HG03108 (cell line): ENCODE measurements at regions not wholly inside any gene's neighbourhood (a gene's known extent, or its start where the extent isn't known, plus 50 kb on each side); places are given as distances from the start of the nearest gene placed in this dataset.

Source experiments
- ATAC-seq: cut with Tn5 transposase; IDR thresholded peaks from one replicate; pipeline ENCODE4 v1.9.1; 2021; ENCODE audit warnings: moderate library complexity; ENCODE audit not compliant: unreplicated experiment

DNA sequence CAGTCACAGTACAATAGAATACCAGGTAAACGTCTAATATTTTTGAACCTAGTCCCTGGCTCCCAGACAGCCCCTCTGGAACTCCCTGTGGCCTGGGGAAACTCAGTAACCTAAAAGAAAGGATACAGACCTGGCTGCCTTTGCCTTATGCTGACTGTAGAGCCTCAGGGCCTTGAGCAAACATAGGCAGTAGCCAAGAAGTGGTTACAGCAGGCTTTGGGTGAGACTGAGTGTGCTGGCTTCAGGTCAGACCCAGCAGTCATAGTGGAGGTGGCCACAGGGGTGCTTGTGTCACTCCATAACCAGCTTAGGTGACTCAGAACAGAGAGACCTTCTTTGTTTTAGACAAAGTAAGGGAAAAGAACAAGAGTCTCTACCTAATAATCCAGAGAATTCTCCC lies 141.8 kb upstream of the PRDX4 start:
- no peak for ATAC-seq

DNA sequence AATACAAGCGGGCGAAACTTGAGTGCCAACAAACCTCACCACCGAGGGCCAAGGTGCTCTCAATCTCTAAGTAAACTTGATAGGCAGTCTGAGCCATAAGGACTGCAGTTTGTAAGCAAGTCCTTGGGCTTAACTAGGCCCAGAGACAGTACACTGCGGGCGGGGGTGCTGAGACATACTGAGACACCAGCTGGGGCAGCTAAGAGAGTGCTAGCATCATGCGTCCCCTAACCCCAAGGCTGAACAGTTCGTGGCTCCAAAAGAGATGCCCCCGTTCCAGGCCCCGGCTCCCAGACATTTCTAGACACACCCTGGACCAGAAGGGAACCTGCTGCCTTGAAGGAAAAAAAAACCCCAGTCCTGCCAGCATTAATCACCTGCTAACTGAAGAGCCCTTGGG lies 126.8 kb upstream of the PRDX4 start:
- no peak for ATAC-seq

DNA sequence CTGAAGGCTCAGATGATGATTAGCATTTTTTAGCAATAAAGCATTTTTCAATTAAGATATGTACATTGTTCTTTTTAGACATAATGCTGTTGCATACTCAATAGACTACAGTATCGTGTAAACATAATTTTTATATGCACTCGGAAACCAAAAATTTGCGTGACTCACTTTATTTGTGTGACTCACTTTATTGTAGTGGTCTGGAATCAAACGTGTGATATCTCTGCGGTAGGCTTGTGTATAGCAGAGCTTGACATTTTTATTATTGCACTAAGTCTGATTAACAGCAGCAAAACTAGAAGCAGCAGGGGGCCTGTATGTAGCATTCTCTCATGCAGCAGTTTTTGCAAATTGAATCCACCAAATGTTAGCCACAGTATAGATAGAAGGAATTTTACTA lies 119.1 kb upstream of the PRDX4 start:
- ATAC-seq: no peak

DNA sequence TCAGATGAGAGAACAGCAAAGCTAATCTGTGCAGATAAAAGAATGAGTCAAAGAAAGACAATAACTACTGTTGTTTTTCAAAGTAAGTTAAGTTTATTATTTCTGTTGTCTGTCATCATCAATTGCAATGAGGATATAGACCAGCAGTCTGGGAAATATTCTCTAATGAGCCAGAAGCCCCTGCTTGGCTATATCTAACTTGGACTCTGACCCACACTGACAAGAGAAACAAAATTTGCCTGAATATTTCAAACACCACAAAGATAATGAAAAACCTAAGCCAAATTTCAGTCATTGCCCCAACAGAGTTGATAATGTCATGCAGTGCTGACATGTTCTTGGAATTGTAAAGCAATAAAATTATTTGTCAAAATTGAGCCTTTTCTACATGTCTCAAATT lies 115.0 kb upstream of the PRDX4 start:
- ATAC-seq: no peak

- ATAC-seq: no peak
Measured at GRCh38 chrX:23554304-23554703, 113.0 kb upstream of the PRDX4 start.

DNA sequence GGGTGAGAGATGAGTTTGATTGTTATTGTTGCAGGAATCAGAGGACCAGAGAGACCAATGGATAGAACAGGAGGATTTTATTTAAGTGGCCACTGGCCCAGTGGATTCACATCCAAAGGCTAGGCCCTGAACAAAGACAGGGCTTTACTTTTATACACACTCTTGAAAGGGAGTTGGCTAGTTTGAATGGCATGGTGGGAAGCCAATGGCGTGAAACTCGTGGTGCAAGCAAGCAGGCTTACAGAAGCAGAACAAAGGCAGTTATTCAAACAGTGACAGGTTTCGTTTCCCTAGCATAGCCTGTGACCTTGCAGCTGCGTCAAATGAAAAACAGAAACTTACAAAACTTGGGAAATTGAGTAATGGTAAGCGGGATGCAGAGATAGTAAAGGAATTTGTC lies 110.2 kb upstream of the PRDX4 start:
- no peak for ATAC-seq

- ATAC-seq: no peak
Measured at GRCh38 chrX:23559975-23560374, 107.3 kb upstream of the PRDX4 start.

DNA sequence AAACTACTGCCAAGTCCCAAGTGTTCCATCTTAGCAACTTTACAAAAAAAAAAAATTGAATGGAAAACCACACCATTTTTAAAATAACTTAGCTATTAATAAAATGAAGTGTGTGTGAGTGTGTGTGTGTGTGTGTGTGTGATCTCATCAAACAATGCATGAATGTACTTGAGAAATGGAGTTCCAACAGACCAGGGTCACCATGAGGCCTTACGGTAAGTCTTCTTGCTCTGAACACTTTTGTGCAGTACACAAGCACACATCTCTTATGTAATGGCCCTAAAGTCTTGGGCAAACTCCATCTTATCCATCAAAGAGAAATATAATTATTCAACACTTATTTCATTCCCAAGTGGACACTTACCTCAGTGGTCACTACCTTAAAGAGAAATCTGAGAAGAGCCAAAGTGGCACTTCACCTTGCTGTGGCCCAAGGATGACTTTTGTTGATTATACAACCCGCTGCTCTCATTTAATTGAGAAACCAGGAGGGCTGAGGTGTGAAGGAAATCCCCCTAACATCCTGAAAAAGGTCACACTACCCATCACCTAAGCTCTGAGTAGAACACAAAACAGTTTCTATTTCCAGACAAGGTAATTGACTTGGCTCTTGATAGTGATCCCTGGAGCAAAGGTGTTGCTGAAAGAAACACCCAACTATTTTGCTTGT lies 96.5 kb upstream of the PRDX4 start:
- no peak for ATAC-seq

DNA sequence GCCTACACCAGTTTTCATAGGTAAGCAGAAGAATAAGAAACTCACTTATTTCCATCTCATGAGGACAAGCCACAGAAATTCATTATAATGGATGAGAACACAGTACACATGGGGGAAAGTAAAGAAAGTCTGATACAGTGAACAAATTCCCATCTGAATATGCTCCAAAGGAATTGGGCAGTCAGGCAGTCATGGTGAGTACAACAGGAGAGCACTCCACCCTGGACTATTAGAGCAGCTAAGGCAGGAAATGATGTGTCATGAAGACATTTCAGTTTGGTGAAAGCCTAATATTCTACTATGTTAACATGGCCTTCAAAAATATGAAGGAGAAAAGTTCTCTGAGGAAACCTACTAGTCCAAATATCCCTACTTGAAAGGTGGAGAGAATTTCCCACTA lies 92.0 kb upstream of the PRDX4 start:
- ATAC-seq: no peak

DNA sequence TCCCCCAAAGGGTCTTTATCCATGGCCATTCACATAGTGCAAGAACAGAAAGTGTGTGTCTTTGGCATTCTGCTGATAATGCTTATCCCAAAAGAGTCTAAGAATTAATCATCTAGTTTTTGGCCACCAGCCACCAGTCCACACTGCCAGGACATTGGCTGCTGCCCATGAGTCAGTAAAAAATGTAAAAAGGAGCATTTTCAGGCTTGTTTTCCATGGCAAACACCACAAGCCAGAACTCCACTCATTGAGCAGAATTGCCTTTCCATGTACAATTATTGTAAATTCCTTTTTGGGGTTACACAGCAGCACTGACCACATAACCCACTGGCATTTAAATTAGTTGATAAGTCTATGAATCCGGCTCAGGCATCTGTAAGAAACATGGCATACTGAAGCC lies 89.2 kb upstream of the PRDX4 start:
- no peak for ATAC-seq

DNA sequence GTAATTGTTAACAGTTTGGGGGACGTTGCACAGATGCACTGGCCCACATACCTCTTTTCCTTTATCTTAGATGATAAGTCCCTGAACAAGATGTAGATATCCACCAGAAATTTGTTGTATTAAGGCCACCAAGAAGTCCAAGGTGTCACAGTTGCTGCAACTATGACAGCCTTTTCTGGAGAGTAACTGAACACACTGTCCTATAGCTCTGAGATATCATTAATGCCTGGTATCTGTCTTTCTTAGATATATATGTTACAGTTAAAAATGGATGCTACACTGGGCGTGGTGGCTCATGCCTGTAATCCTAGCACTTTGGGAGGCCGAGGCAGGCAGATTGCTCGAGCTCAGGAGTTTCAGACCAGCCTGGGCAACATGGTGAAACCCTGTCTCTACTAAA lies 77.8 kb upstream of the PRDX4 start:
- no peak for ATAC-seq

DNA sequence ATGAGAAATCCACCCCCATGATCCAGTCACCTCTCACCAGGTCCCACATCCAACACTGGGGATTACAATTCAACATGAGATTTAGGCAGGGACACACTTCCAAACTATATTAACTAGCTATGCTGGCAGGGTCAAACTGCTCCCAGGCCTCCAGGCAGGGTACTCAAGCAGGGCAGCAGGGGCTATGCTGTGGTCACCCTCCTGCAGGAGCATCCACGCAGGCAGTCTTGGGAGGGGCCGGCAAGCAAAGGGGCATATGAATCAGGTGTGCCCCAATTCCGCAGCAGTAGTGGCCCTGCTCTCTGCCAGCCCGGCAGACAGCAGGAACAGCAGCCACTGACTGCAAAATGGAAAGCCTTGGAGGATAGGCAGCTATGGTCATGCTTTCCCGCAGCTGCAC lies 74.6 kb upstream of the PRDX4 start:
- no peak for ATAC-seq

DNA sequence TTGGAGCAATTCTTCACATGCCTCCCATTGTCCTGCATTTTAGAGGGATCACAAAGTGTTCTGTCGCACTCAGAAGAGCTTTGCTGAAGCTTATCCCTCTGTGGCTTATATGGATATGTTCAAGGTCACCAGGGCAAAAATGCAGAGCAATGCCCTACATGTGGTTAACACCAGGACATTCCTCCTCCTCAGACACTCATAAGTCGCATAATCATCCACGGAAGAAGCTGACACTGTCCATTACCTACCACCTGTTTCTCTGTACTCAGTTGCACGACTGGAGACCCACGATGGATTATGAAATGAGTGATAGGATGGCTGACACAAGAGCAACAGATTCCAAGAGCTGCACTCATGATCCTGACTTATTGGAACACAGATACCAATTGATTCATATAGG lies 68.7 kb upstream of the PRDX4 start:
- ATAC-seq: no peak

DNA sequence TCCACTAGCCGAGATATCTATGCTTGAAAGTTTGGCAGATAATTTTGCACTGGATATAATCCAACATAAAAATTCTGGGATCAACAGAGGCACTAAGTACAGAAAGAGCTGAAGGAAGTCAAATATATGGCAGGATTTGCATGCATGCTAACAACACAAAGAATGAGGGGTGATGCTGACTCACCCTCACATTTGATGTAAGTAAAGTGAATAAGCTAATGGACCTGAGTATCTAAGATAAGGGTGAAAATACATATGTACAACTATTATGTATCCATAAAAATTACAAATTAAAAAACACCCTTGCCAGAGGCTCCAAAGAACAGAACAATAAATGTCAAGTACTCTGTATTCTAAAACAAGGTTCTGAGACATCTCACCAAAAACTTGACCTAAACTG lies 63.8 kb upstream of the PRDX4 start:
- ATAC-seq: no peak

DNA sequence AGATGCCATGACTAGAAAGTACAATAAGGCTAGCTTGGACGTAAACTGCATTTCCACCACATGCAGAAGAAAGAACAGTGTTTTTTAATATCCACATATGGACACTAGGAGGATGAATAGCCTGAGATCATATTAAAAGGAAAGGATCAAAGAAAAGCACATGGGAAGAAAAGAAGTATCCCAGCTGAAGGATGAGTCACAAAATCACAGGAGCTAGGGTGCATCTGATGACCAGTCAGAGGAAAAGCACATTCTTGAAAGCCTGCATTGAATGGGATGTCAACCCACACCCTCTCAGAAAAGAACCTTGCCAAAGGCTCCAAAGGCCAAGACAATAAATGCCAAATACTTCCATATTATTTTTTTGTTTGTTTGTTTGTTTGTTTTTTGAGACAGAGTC lies 56.8 kb upstream of the PRDX4 start:
- no peak for ATAC-seq

DNA sequence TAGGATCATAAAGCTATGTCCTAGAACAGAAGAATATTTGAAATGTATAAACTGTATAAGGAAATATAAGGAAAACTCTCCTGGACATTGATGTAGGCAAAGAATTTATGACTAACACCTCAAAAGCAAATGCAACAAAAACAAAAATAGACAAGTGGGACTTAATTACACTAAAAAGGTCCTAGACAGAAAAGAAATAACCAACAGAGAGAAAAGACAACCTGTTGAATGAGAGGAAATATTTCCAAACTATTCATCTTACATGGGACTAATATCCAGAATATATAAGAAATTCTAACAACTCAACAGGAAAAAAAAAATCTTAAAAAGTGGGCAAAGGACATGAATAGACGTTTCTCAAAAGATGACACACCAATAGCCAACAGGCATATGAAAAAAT lies 54.4 kb upstream of the PRDX4 start:
- no peak for ATAC-seq

DNA sequence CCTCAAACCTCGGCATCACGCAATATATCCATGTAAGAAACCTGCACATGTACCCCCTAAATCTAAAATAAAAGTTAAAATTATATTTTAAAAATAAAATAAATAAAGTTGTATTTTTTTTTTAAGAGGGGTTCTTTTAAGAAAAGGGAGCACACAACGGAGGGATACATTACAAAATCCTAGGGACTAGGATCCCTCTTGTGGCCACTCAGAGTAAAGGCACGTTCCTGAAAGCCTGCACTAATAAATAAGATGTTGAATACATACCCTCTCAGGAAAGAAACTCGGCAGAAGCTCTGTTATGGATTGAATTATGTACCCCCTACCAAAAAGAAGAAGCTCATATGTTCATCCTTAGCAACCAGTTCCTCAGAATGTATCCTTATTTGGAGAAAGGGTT lies 50.9 kb upstream of the PRDX4 start:
- no peak for ATAC-seq
